ENCODE measurements at regions not wholly inside any gene's neighbourhood (a gene's known extent, or its start where the extent isn't known, plus 50 kb on each side); places are given as distances from the start of the nearest gene placed in this dataset.
A peak's percentile ranks its signal among the peaks of the same experiment; 100 is the strongest.

GRCh38 chr18:40431071-40431985 lies 1523.7 kb upstream of the PIK3C3 start:
- TF ChIP-seq, protein P1, sequence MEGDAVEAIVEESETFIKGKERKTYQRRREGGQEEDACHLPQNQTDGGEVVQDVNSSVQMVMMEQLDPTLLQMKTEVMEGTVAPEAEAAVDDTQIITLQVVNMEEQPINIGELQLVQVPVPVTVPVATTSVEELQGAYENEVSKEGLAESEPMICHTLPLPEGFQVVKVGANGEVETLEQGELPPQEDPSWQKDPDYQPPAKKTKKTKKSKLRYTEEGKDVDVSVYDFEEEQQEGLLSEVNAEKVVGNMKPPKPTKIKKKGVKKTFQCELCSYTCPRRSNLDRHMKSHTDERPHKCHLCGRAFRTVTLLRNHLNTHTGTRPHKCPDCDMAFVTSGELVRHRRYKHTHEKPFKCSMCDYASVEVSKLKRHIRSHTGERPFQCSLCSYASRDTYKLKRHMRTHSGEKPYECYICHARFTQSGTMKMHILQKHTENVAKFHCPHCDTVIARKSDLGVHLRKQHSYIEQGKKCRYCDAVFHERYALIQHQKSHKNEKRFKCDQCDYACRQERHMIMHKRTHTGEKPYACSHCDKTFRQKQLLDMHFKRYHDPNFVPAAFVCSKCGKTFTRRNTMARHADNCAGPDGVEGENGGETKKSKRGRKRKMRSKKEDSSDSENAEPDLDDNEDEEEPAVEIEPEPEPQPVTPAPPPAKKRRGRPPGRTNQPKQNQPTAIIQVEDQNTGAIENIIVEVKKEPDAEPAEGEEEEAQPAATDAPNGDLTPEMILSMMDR (conservative IDR thresholded peaks at IDR 0.05), result no peak
- H3K27ac ChIP-seq, result peak overlapping the region; percentile 65

DNA sequence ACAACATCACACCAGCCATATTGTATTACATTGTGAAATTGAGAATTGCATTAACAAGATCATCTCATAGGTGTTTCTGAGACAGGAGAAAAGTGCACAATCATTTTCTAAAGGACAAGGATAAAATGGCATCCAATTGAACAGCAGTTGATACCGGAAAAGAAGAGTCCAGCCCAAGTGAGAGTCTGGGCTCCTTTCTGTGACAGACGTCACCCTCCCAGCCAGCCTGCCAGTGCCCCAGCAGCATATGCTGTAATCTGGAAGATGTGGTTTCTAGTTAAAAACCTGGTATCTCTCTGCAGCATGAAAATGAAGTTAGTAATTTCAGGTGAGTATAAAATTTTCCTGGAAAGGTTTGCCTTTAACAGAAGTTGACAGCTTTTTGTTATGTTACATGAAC lies 1531.7 kb upstream of the PIK3C3 start:
- TF ChIP-seq, protein P1 (conservative IDR thresholded peaks at IDR 0.05), result no peak
- no peak overlapping the region for H3K27ac ChIP-seq

DNA sequence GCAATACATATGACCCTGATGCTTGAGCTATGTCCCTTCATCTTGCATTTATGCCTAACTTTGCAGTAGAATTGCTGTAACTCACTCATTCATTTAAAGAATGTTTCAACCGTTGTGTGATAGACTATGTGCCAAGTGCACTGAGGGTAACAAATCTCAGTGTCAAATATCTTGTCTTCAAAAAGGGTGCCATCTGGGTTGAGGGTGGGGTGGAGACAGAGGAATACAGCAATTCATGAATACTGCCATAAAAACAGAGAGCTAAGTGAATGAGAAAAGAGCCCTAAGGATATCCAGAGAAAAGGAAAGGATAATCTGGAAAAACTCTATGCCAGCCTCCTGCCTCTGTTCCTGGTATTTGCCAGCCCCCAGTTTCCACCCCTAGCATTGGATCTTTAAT lies 1534.4 kb upstream of the PIK3C3 start:
- no peak overlapping the region for H3K27ac ChIP-seq
- TF ChIP-seq, protein P1 (conservative IDR thresholded peaks at IDR 0.05), result no peak

GRCh38 chr18:40417501-40417900 lies 1537.5 kb upstream of the PIK3C3 start:
- TF ChIP-seq, protein P1 (conservative IDR thresholded peaks at IDR 0.05), result no peak
- no peak overlapping the region for H3K27ac ChIP-seq

- no peak overlapping the region for H3K27ac ChIP-seq
- TF ChIP-seq, protein P1 (conservative IDR thresholded peaks at IDR 0.05), result no peak
These were observed 1539.2 kb upstream of the PIK3C3 start for GRCh38 chr18:40415821-40416220.

DNA sequence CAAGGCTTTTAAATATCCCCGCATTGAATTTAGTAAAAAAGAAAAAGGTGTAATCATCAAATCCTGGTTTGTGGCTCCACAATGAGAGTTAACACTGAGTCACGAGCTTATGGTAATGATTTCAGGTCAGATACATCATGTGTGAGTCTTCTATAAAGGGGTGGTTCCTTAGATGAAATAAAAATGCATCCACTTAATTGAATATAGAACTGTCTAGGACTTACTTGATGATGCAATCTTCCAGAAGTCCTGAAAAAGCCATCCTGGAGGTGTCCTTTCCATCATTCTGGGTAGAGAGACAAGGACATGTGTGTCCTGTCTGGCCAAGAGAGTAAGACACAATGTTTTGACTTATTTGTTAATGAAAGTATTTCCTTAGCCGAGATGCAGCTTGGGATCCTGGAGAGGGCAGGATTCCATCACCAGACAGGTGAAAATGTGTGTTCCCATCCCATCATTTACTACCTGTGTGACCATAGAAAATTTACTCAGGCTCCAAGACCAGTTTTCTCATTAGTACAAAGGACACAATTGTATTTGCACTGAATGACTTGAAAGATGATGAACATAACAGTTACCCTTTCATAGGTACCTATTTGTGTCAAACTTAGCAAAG lies 1539.8 kb upstream of the PIK3C3 start:
- TF ChIP-seq, protein P1 (conservative IDR thresholded peaks at IDR 0.05), result no peak
- H3K27ac ChIP-seq, result no peak overlapping the region

GRCh38 chr18:40414155-40414754 lies 1540.8 kb upstream of the PIK3C3 start:
- TF ChIP-seq, protein P1 (conservative IDR thresholded peaks at IDR 0.05), result no peak

More at GRCh38 chr18:40414155-40414754, 1540.8 kb upstream of the PIK3C3 start:
- no peak overlapping the region for H3K27ac ChIP-seq

Data from VCaP (cell line).